H1 (cell line): ENCODE measurements at regions not wholly inside any gene's neighbourhood (a gene's known extent, or its start where the extent isn't known, plus 50 kb on each side); places are given as distances from the start of the nearest gene placed in this dataset.

ENCODE experiments used
- CHD1 ChIP-seq: IDR thresholded peaks from 2 replicates; pipeline ENCODE4 v1.6.1; 2012; ENCODE audit warnings: low read depth, low read length, improper control_type of control experiment
- E2F6 ChIP-seq: IDR thresholded peaks from 2 replicates; pipeline ENCODE4 v1.6.1; 2012; ENCODE audit warnings: inconsistent platforms
- GTF2F1 ChIP-seq: IDR thresholded peaks from 2 replicates; pipeline ENCODE4 v1.6.1; 2012; ENCODE audit warnings: low read depth, low read length, improper control_type of control experiment, borderline replicate concordance
- MAFK ChIP-seq: IDR thresholded peaks from 2 replicates; pipeline ENCODE4 v1.6.1; 2012; ENCODE audit warnings: low read depth, mild to moderate bottlenecking, improper control_type of control experiment, low read length
- NRF1 ChIP-seq: IDR thresholded peaks from 2 replicates; pipeline ENCODE4 v1.6.1; 2011; ENCODE audit warnings: mild to moderate bottlenecking, low read depth, low read length, improper control_type of control experiment
- POLR2A ChIP-seq, 2 experiments: IDR thresholded peaks; 1 replicate in 1 of 2; 2 replicates in 1 of 2; pipeline ENCODE4 v1.6.1; 2011; ENCODE audit warnings: low read depth in 2 of 2, low read length in 2 of 2, mild to moderate bottlenecking in 2 of 2; ENCODE audit errors: control extremely low read depth in 1 of 2
- RXRA ChIP-seq: IDR thresholded peaks from 2 replicates; pipeline ENCODE4 v1.6.1; 2011; ENCODE audit warnings: low read depth, mild to moderate bottlenecking, low read length, moderate library complexity; ENCODE audit not compliant: insufficient read depth
- YY1 ChIP-seq: IDR thresholded peaks from 2 replicates; pipeline ENCODE4 v1.6.1; 2011; ENCODE audit warnings: low read depth, mild to moderate bottlenecking, low read length
- TF ChIP-seq, protein P1 (sequence below), 3 experiments: IDR thresholded peaks; 1 replicate in 2 of 3; 2 replicates in 1 of 3; pipeline versions ENCODE4 v1.5.1 to v1.6.1; 2011; ENCODE audit warnings: low read length in 3 of 3, mild to moderate bottlenecking in 3 of 3, inconsistent platforms in 2 of 3, low read depth in 1 of 3, moderate library complexity in 1 of 3; ENCODE audit not compliant: insufficient read depth in 1 of 3; ENCODE audit errors: control extremely low read depth in 1 of 3

DNA sequence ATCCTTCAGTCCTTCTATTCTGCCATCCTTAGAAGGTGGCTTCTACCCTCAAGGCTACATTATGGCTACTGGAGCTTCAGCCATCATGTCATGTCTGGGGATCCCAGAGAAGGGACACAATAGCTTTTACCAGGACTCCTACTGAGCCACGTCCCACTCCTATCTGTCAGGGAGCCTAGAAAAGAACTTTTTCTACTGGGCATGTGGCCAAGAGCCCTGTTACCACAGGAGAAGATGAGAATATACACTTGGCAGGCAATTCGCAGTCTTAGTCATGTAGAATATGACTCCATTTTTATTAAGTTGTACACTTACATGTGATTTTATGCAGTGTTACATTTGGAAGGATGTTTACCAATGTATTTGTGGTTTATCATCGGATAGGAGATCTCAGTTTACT lies 64.6 kb upstream of the KCNMA1 start:
- TF ChIP-seq, protein P1, sequence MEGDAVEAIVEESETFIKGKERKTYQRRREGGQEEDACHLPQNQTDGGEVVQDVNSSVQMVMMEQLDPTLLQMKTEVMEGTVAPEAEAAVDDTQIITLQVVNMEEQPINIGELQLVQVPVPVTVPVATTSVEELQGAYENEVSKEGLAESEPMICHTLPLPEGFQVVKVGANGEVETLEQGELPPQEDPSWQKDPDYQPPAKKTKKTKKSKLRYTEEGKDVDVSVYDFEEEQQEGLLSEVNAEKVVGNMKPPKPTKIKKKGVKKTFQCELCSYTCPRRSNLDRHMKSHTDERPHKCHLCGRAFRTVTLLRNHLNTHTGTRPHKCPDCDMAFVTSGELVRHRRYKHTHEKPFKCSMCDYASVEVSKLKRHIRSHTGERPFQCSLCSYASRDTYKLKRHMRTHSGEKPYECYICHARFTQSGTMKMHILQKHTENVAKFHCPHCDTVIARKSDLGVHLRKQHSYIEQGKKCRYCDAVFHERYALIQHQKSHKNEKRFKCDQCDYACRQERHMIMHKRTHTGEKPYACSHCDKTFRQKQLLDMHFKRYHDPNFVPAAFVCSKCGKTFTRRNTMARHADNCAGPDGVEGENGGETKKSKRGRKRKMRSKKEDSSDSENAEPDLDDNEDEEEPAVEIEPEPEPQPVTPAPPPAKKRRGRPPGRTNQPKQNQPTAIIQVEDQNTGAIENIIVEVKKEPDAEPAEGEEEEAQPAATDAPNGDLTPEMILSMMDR (IDR thresholded peaks at IDR 0.05; ENCODE audit: control extremely low read depth in 1 of 3, insufficient read depth in 1 of 3, low read depth in 1 of 3, low read length in 3 of 3), result no peak
- no peak for TF ChIP-seq POLR2A (IDR thresholded peaks at IDR 0.05; ENCODE audit: control extremely low read depth in 1 of 2, low read depth in 2 of 2, low read length in 2 of 2)
- TF ChIP-seq RXRA, result no peak
- TF ChIP-seq NRF1, result no peak
- no peak for TF ChIP-seq E2F6
- no peak for TF ChIP-seq MAFK
- no peak for TF ChIP-seq CHD1
- no peak for TF ChIP-seq YY1
- no peak for TF ChIP-seq GTF2F1
